Cardiac muscle cell (in vitro differentiated cells and primary cell): ENCODE measurements at regions not wholly inside any gene's neighbourhood (a gene's known extent, or its start where the extent isn't known, plus 50 kb on each side); places are given as distances from the start of the nearest gene placed in this dataset.

ENCODE experiments used
- DNase-seq, 2 donors: peaks; one replicate each; pipeline versions ENCODE4 v3.0.0 to v3.0.0-alpha.2; 2010 to 2017; ENCODE audit warnings: low read depth in 1 of 2, low spot score in 1 of 2
- H3K27ac ChIP-seq: fragments of 200-600 bp; sonication (generic); 2 replicates; pipeline ENCODE4 v1.5.1; 2016
- H3K27me3 ChIP-seq: fragments of 200-600 bp; sonication (generic); 2 replicates; pipeline ENCODE4 v1.6.0; 2016; ENCODE audit warnings: control low read depth
- H3K36me3 ChIP-seq: fragments of 200-600 bp; sonication (generic); 2 replicates; pipeline ENCODE4 v1.5.1; 2016; ENCODE audit warnings: control low read depth
- H3K4me1 ChIP-seq: fragments of 200-600 bp; sonication (generic); 2 replicates; pipeline ENCODE4 v1.8.1; 2017; ENCODE audit warnings: low read depth, mild to moderate bottlenecking, mixed run types
- H3K4me3 ChIP-seq: fragments of 200-600 bp; sonication (generic); 2 replicates; pipeline ENCODE4 v1.5.1; 2016; ENCODE audit warnings: mild to moderate bottlenecking
- H3K9me3 ChIP-seq: fragments of 200-600 bp; sonication (generic); 2 replicates; pipeline ENCODE4 v1.5.1; 2017; ENCODE audit warnings: low read depth, mild to moderate bottlenecking, control low read depth
- TF ChIP-seq, protein P1 (sequence below): IDR thresholded peaks from 2 replicates; pipeline ENCODE4 v1.5.1; 2012; ENCODE audit warnings: low read depth, mild to moderate bottlenecking, low read length

DNA sequence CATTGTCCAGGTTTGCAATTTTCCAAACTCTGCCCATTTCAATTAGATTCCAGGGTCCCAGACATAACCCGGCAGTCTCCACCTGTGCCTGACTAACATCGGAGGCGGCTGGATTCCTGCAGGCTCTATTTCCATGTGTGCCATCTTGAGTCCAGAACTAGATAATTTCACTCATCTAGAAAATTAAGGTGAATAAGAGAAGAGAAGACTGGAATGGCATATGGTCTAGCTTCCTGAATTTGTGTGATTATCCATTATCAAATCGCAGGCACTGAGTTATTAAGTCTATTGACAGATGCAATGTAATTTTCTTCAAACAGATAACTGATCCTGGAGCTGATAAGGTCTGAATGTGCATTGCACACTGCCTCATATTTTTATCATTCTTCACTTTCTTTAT lies 305.2 kb downstream of the ETAA1 start:
- no peak for DNase-seq
- Histone ChIP-seq H3K27me3 (no peaks in the 10 kb centered on the region), H3K4me1 (no peaks in the 10 kb centered on the region), H3K9me3 (no peaks in the 10 kb centered on the region), H3K4me3 (no peak overlapping the region), H3K27ac (no peak overlapping the region), H3K36me3 (no peaks in the 10 kb centered on the region)
- TF ChIP-seq, protein P1, sequence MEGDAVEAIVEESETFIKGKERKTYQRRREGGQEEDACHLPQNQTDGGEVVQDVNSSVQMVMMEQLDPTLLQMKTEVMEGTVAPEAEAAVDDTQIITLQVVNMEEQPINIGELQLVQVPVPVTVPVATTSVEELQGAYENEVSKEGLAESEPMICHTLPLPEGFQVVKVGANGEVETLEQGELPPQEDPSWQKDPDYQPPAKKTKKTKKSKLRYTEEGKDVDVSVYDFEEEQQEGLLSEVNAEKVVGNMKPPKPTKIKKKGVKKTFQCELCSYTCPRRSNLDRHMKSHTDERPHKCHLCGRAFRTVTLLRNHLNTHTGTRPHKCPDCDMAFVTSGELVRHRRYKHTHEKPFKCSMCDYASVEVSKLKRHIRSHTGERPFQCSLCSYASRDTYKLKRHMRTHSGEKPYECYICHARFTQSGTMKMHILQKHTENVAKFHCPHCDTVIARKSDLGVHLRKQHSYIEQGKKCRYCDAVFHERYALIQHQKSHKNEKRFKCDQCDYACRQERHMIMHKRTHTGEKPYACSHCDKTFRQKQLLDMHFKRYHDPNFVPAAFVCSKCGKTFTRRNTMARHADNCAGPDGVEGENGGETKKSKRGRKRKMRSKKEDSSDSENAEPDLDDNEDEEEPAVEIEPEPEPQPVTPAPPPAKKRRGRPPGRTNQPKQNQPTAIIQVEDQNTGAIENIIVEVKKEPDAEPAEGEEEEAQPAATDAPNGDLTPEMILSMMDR: no peak

DNA sequence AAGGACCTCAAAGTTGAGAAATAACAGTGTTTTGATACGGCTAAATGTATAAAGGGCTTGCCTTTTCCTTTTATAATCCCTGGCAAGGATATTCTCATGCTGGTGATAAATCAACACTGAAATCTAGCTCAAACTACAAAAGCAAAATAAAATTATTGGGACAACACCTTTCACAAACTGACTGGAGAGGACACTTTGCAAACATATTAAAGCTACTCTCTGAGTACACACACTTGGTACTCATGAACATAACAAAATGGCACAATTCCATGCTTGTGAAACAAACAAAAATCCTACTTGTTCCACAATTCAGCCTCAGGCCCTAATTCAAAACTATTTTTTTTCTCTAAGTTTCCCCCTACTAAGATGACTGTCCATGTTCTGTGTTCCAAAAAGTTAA lies 305.8 kb downstream of the ETAA1 start:
- Histone ChIP-seq H3K27me3 (no peaks in the 10 kb centered on the region), H3K36me3 (no peaks in the 10 kb centered on the region), H3K9me3 (no peaks in the 10 kb centered on the region), H3K4me3 (no peak overlapping the region), H3K4me1 (no peaks in the 10 kb centered on the region), H3K27ac (no peak overlapping the region)
- no peak for DNase-seq
- TF ChIP-seq, protein P1: no peak

DNA sequence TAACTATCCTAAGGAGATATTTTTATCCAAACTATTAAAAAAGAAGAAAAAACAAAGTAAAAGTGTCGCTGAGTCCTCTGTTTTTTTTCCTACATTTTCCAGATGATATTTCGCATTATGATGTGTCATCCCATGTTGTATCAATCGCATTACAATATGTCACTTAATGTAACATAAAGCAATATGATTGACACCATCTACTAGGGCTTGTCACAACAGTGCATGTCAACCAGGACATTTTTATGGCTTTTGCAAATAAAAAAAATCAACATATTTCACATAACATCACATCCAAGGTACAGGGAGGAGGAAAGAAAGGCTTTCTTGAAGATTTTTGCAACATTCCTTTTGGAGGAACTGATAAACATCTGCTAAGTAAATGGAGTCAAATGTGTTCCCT lies 308.9 kb downstream of the ETAA1 start:
- Histone ChIP-seq H3K4me3 (no peak overlapping the region), H3K27me3 (no peaks in the 10 kb centered on the region), H3K9me3 (no peaks in the 10 kb centered on the region), H3K36me3 (no peaks in the 10 kb centered on the region), H3K4me1 (no peaks in the 10 kb centered on the region), H3K27ac (no peak overlapping the region)
- DNase-seq: no peak
- TF ChIP-seq, protein P1: no peak

DNA sequence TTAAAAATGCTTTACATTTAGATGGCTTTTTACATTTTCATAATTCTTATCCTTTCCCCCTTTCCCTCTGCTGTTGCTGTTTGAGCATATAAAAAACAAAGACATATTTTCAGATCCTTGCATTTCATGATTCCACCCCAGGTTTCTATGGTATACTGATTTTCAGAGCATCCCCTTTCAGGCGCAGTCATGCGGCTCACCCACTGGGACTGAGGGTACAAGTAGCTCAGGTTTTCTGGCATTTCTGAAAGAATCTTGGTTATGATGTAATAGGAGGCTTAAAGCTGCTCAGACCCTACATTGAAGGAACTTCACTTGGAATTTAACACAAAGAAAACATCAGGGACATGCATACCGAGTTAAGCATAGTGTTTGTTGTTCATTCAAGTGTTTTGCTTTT lies 310.8 kb downstream of the ETAA1 start:
- H3K9me3 ChIP-seq: no peaks in the 10 kb centered on the region
- DNase-seq: no peak
- TF ChIP-seq, protein P1: no peak
- H3K36me3 ChIP-seq: no peaks in the 10 kb centered on the region
- no peak overlapping the region for H3K27ac ChIP-seq
- no peak overlapping the region for H3K4me3 ChIP-seq
- no peaks in the 10 kb centered on the region for H3K27me3 ChIP-seq
- H3K4me1 ChIP-seq: no peaks in the 10 kb centered on the region

DNA sequence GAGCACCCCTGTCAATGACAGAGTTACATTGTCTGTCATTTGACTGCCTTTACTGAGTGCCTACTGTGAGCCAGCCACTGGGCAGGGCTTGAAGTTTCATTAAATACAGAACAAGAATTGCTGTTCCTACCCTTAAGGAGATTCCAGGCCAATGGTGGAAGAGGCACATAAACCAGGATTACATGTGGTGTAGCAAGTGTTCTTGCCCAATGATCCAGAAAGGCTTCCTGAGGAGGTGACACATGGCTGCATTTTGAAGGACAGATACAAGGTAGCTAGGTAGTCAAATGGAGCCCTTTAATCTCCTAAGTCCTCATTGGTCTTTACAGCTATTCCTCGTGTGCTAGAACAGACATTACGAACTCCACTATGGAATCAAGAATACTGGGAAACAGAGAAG lies 312.7 kb downstream of the ETAA1 start:
- H3K4me1 ChIP-seq: no peaks in the 10 kb centered on the region
- TF ChIP-seq, protein P1: no peak
- no peaks in the 10 kb centered on the region for H3K36me3 ChIP-seq
- no peaks in the 10 kb centered on the region for H3K9me3 ChIP-seq
- no peaks in the 10 kb centered on the region for H3K27me3 ChIP-seq
- no peak overlapping the region for H3K4me3 ChIP-seq
- H3K27ac ChIP-seq: no peak overlapping the region
- no peak for DNase-seq

DNA sequence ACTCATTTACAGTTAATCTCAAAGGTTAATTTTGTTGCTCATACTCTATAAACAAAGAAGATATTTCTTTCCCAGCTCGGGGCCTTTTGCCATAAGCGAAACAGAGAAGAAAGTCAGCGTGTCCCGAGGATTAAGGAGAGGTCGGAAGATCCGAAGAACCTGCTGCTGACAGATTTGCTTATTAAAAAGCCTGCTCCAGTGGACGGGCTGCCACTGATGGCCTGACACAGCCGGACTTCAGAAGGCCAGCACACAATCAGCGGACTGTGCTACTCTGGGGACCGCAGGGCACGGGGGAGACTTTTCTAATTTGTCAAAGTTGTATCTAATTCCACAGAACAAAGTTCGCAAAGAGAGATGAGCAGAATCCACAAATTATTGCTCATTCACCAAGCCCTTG lies 315.4 kb downstream of the ETAA1 start:
- Histone ChIP-seq H3K4me1 (no peaks in the 10 kb centered on the region), H3K27ac (no peak overlapping the region), H3K9me3 (no peaks in the 10 kb centered on the region), H3K36me3 (no peaks in the 10 kb centered on the region), H3K4me3 (no peak overlapping the region), H3K27me3 (no peaks in the 10 kb centered on the region)
- TF ChIP-seq, protein P1: no peak
- no peak for DNase-seq
